Left renal pelvis (tissue), 4 donors: ENCODE measurements at regions not wholly inside any gene's neighbourhood (a gene's known extent, or its start where the extent isn't known, plus 50 kb on each side); places are given as distances from the start of the nearest gene placed in this dataset.
A peak's percentile ranks its signal among the peaks of the same experiment; 100 is the strongest.
"Not testable (repeated sequence)": the region's sequence is repeated elsewhere in the genome, so short reads cannot be mapped to it uniquely, and the experiment has no call there.

Source experiments
- DNase-seq, 4 donors: peaks; one replicate each; pipeline ENCODE4 v3.0.0-alpha.2; 2013; ENCODE audit warnings: low read depth in 4 of 4, low spot score in 3 of 4

- DNase-seq: no peak
Observed at GRCh38 chr18:78240101-78240500, 739.5 kb upstream of the SALL3 start.

- no peak for DNase-seq
Observed at GRCh38 chr18:78240627-78241252, 738.9 kb upstream of the SALL3 start.

- no peak for DNase-seq
Observed at GRCh38 chr18:78241535-78242253, 737.9 kb upstream of the SALL3 start.

GRCh38 chr18:78242254-78242643 is 737.4 kb upstream of the SALL3 start:
- no peak for DNase-seq

- DNase-seq: peak in 3 of 4 donors; percentile 24 to 41 (median 29)
Observed at GRCh38 chr18:78242806-78243205, 736.8 kb upstream of the SALL3 start.

GRCh38 chr18:78244779-78245178 is 734.8 kb upstream of the SALL3 start:
- no peak for DNase-seq

GRCh38 chr18:78245451-78245850 is 734.2 kb upstream of the SALL3 start:
- DNase-seq: no peak

- DNase-seq: no peak
Observed at GRCh38 chr18:78246050-78246449, 733.6 kb upstream of the SALL3 start.

GRCh38 chr18:78246588-78246987 is 733.0 kb upstream of the SALL3 start:
- DNase-seq: no peak

GRCh38 chr18:78247615-78248289 is 731.9 kb upstream of the SALL3 start:
- no peak for DNase-seq

- no peak for DNase-seq
Observed at GRCh38 chr18:78255013-78255412, 724.6 kb upstream of the SALL3 start.

- DNase-seq: no peak
Observed at GRCh38 chr18:78268226-78268988, 711.2 kb upstream of the SALL3 start.

- no peak for DNase-seq
Observed at GRCh38 chr18:78271790-78272189, 707.8 kb upstream of the SALL3 start.

GRCh38 chr18:78273876-78274275 is 705.7 kb upstream of the SALL3 start:
- DNase-seq: no peak

GRCh38 chr18:78283425-78283824 is 696.2 kb upstream of the SALL3 start:
- DNase-seq: not testable (repeated sequence)

- no peak for DNase-seq
Observed at GRCh38 chr18:78292618-78293380, 686.8 kb upstream of the SALL3 start.

GRCh38 chr18:78293540-78293939 is 686.1 kb upstream of the SALL3 start:
- no peak for DNase-seq

- peak in 1 of 4 donors; percentile 48 for DNase-seq
Observed at GRCh38 chr18:78293940-78294541, 685.6 kb upstream of the SALL3 start.

GRCh38 chr18:78295262-78295661 is 684.4 kb upstream of the SALL3 start:
- no peak for DNase-seq

- DNase-seq: no peak
Observed at GRCh38 chr18:78296166-78296565, 683.5 kb upstream of the SALL3 start.
